K562 (cell line): ENCODE measurements at regions not wholly inside any gene's neighbourhood (a gene's known extent, or its start where the extent isn't known, plus 50 kb on each side); places are given as distances from the start of the nearest gene placed in this dataset.

Experiments
- ATAC-seq: fragments of 200-7000 bp; cut with Tn5 transposase; 3 replicates; pipeline ENCODE4 v1.9.1; 2020; ENCODE audit warnings: moderate library complexity
- BruUV-seq: library from RNA; stranded (reverse); fragments of 400-500 nt; replicated peaks from 2 replicates; lab custom pipeline; 2021; lab: Mats Ljungman, UMichigan
- CTCF ChIA-PET: fragments of 300-600 bp; formaldehyde crosslinking; extraction: SDS; loops from one replicate; lab custom pipeline; 2021; ENCODE audit warnings: low intra/inter-chr PET ratio; lab: Yijun Ruan, JAX
- POLR2A ChIA-PET: fragments of 300-600, 350-650 bp; sonication (Branson Sonifier 250); formaldehyde crosslinking; extraction: SDS; loops from one replicate; lab custom pipeline; 2021; ENCODE audit warnings: antibody characterized with exemption, inconsistent platforms; lab: Yijun Ruan, JAX
- DNase-seq, 4 experiments: peaks; one replicate each; pipeline versions ENCODE4 v3.0.0 to v3.0.0-alpha.2; 2011 to 2018; ENCODE audit warnings: low spot score in 3 of 4, mixed read lengths in 3 of 4; ENCODE audit errors: extremely low read depth in 1 of 4
- FAIRE-seq: peaks from 2 replicates; lab custom pipeline; 2011; peaks lifted over from hg19 to GRCh38; lab: Jason Lieb, UNC
- H2AFZ ChIP-seq: 2 replicates; pipeline ENCODE4 v1.6.0; 2011; ENCODE audit warnings: low read depth, low read length, control low read depth, inconsistent platforms
- H3K27ac ChIP-seq: fragments of 200-600 bp; 3 replicates; pipeline ENCODE4 v1.8.0; 2011; ENCODE audit warnings: low read depth, mild to moderate bottlenecking, control low read depth, inconsistent platforms, low read length, moderate library complexity, mixed read lengths; ENCODE audit errors: extremely low read depth
- H3K27me3 ChIP-seq, 2 experiments: fragments of 300-600 bp in 1 of 2; 2 replicates in 1 of 2; 3 replicates in 1 of 2; pipeline versions ENCODE4 v1.6.0 to v1.8.0; 2011; ENCODE audit warnings: inconsistent platforms in 2 of 2, low read length in 2 of 2, mild to moderate bottlenecking in 1 of 2, mixed read lengths in 1 of 2, moderate library complexity in 1 of 2; ENCODE audit not compliant: control insufficient read depth in 2 of 2, insufficient read depth in 2 of 2
- H3K36me3 ChIP-seq: fragments of 300-600 bp; 3 replicates; pipeline ENCODE4 v1.8.0; 2011; ENCODE audit warnings: mild to moderate bottlenecking, low read length, inconsistent platforms; ENCODE audit not compliant: control insufficient read depth, insufficient read depth
- H3K4me1 ChIP-seq, 2 experiments: fragments of 200-600 bp in 1 of 2; replicated peaks in 1 of 2; 2 replicates in 1 of 2; 3 replicates in 1 of 2; pipeline versions ENCODE4 v1.5.1 to v1.8.0; 2011; ENCODE audit warnings: inconsistent platforms in 2 of 2, low read length in 2 of 2, mild to moderate bottlenecking in 1 of 2, mixed read lengths in 1 of 2, moderate library complexity in 1 of 2; ENCODE audit not compliant: control insufficient read depth in 2 of 2, insufficient read depth in 2 of 2
- H3K4me2 ChIP-seq: 2 replicates; pipeline ENCODE4 v1.6.1; 2011; ENCODE audit warnings: low read length, control low read depth, inconsistent platforms, mixed read lengths; ENCODE audit not compliant: insufficient read depth
- H3K4me3 ChIP-seq: fragments of 200-600 bp; sonication (generic), shearing (Covaris generic); 2 replicates; pipeline ENCODE4 v1.5.1; 2016; ENCODE audit warnings: control low read depth, inconsistent platforms
- H3K79me2 ChIP-seq: fragments of 200-600 bp; 3 replicates; pipeline ENCODE4 v1.8.0; 2011; ENCODE audit warnings: low read length, inconsistent platforms; ENCODE audit not compliant: control insufficient read depth, insufficient read depth
- H3K9ac ChIP-seq, 2 experiments: 2 replicates each; pipeline versions ENCODE4 v1.6.0 to v1.6.1; 2011; ENCODE audit warnings: low read depth in 2 of 2, low read length in 2 of 2, control low read depth in 1 of 2, inconsistent platforms in 1 of 2, mild to moderate bottlenecking in 1 of 2, mixed read lengths in 1 of 2; ENCODE audit not compliant: insufficient read depth in 1 of 2
- H3K9me1 ChIP-seq: one replicate; pipeline ENCODE4 v1.6.0; 2011; ENCODE audit warnings: inconsistent platforms, mild to moderate bottlenecking, low read length, moderate library complexity; ENCODE audit not compliant: control insufficient read depth, insufficient read depth
- H3K9me3 ChIP-seq: replicated peaks from 2 replicates; pipeline ENCODE4 v1.5.1; 2011; ENCODE audit warnings: low read depth, low read length, inconsistent platforms; ENCODE audit not compliant: control insufficient read depth, insufficient read depth
- H4K20me1 ChIP-seq: replicated peaks from 2 replicates; pipeline ENCODE4 v1.6.1; 2011; ENCODE audit warnings: low read length, inconsistent platforms, mixed read lengths; ENCODE audit not compliant: control insufficient read depth, insufficient read depth
- NELFE ChIP-seq: IDR thresholded peaks from 2 replicates; pipeline ENCODE4 v1.6.1; 2011; ENCODE audit warnings: mild to moderate bottlenecking; ENCODE audit not compliant: insufficient read depth, insufficient read length
- NEUROD1 ChIP-seq: fragments of 150-350 bp; IDR thresholded peaks from 2 replicates; pipeline ENCODE4 v1.6.1; 2014; ENCODE audit warnings: borderline replicate concordance, low read length, low read depth; ENCODE audit not compliant: partially characterized antibody
- STAG1 ChIP-seq: sonication (generic); formaldehyde crosslinking; IDR thresholded peaks from 2 replicates; pipeline ENCODE4 v1.5.0; 2020; ENCODE audit warnings: missing genetic modification reagents, borderline replicate concordance
- TEAD2 ChIP-seq: fragments of 450-650 bp; IDR thresholded peaks from 2 replicates; pipeline ENCODE4 v1.6.1; 2016; ENCODE audit warnings: missing genetic modification characterization, control low read depth, missing compliant biosample characterization
- ZKSCAN1 ChIP-seq: fragments of 150-350 bp; IDR thresholded peaks from 2 replicates; pipeline ENCODE4 v1.6.1; 2016; ENCODE audit warnings: low read depth, low read length
- ZNF512 ChIP-seq: IDR thresholded peaks from 2 replicates; pipeline ENCODE4 v1.6.1; 2016; ENCODE audit warnings: missing genetic modification characterization, missing compliant biosample characterization
- ZNF592 ChIP-seq: fragments of 450-650 bp; IDR thresholded peaks from 2 replicates; pipeline ENCODE4 v1.6.1; 2017; ENCODE audit warnings: antibody characterized with exemption, mild to moderate bottlenecking
- WGBS: fragments of 100-300 bp; shearing (Covaris generic); methylation state at CpG from one replicate; pipeline ENCODE4 v1.1.6; 2016; ENCODE audit warnings: low coverage, mixed read lengths; ENCODE audit not compliant: insufficient coverage; ENCODE audit errors: missing lambda C conversion rate; 5-methylcytosine and 5-hydroxymethylcytosine counted together
- in situ Hi-C: fragments of 300-500 bp; cut with MboI; formaldehyde crosslinking; loops from 4 replicates; pipeline ENCODE4 v1.15.0; 2018; ENCODE audit warnings: inconsistent platforms, mixed read lengths
- intact Hi-C: fragments of 100-400 bp; cut with micrococcal nuclease; formaldehyde crosslinking; loops from 2 replicates; pipeline ENCODE4 v1.14.2; 2022
- TF ChIP-seq, protein P1 (sequence below): sonication (generic); formaldehyde crosslinking; IDR thresholded peaks from 2 replicates; pipeline ENCODE4 v1.8.1; 2022; ENCODE audit warnings: missing genetic modification reagents

- Histone ChIP-seq H4K20me1 (no peaks in the 10 kb centered on the region), H3K9me1 (no peaks in the 10 kb centered on the region), H3K36me3 (no peaks in the 10 kb centered on the region), H2AFZ (no peak overlapping the region), H3K9me3 (no peaks in the 10 kb centered on the region), H3K9ac (no peak overlapping the region), H3K4me2 (no peak overlapping the region), H3K27me3 (no peaks in the 10 kb centered on the region), H3K4me1 (no peaks in the 10 kb centered on the region), H3K4me3 (no peak overlapping the region), H3K27ac (no peak overlapping the region), H3K79me2 (no peaks in the 10 kb centered on the region)
- ChIA-PET CTCF (no interaction called here), POLR2A (no interaction called here)
- 0% methylated on average over 3 of the region's 3 CpGs for WGBS
- DNase-seq (no peak), ATAC-seq (no peak), FAIRE-seq (no peak)
- in situ Hi-C loops: no loop called here
- TF ChIP-seq NEUROD1 (no peak), STAG1 (no peak), ZNF512 (tag) (no peak), ZKSCAN1 (no peak), ZNF592 (no peak), TEAD2 (tag) (no peak), NELFE (no peak)
- TF ChIP-seq, protein P1, sequence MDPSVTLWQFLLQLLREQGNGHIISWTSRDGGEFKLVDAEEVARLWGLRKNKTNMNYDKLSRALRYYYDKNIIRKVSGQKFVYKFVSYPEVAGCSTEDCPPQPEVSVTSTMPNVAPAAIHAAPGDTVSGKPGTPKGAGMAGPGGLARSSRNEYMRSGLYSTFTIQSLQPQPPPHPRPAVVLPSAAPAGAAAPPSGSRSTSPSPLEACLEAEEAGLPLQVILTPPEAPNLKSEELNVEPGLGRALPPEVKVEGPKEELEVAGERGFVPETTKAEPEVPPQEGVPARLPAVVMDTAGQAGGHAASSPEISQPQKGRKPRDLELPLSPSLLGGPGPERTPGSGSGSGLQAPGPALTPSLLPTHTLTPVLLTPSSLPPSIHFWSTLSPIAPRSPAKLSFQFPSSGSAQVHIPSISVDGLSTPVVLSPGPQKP (CRISPR knock-in tag): no peak
- intact Hi-C loops: no loop called here
- BruUV-seq: no TSS peak
Measured at GRCh38 chrX:117002981-117003380, 540.2 kb upstream of the CT83 start.
